Coronary artery (tissue), 2 donors: ENCODE measurements at regions not wholly inside any gene's neighbourhood (a gene's known extent, or its start where the extent isn't known, plus 50 kb on each side); places are given as distances from the start of the nearest gene placed in this dataset.

Experiments
- DNase-seq: peaks from one replicate; pipeline ENCODE4 v3.0.0-alpha.2; 2017; ENCODE audit warnings: low spot score
- H3K27ac ChIP-seq, 2 donors: fragments of 200-600 bp; sonication (generic); one replicate each; pipeline ENCODE4 v1.5.1; 2016 to 2019
- H3K4me3 ChIP-seq: fragments of 200-600 bp; sonication (generic); 2 replicates; pipeline ENCODE4 v1.5.1; 2016; ENCODE audit warnings: mild to moderate bottlenecking, moderate library complexity
- TF ChIP-seq, protein P1 (sequence below): fragments of 200-600 bp; sonication (generic); IDR thresholded peaks from one replicate; pipeline ENCODE4 v1.5.1; 2019; ENCODE audit warnings: antibody characterized with exemption

DNA sequence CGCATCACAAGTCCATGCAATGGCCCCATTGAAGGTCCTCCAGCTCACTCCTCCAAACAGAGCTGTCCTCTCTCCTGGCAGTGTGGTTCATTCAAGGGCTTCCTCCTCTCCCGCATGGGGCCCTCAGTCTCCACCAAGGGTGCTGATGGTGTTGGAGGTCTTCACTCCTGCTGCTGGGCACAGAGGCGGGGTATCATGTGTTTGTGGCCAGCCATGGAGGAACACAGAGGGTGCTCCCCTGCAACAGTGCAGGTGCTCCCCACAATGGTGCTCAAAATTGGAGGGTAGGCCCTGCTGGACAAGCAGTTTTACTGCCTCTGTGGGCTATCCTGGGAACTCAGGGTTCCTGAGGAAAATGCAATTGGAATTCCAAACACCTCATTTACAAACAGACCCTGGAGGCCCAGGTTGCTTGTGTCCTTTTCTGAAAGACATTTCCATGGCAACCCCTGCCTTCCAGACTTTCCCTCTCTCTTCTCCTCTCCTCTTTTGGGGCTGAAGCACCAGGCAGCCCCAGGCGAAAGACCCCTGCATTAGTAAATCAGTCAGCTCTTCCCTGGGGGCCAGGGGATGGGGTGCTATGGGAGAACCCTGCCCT lies 256.0 kb downstream of the HAUS1 start:
- no peak for DNase-seq
- H3K27ac ChIP-seq = no peak overlapping the region
- no peak overlapping the region for H3K4me3 ChIP-seq
- TF ChIP-seq, protein P1, sequence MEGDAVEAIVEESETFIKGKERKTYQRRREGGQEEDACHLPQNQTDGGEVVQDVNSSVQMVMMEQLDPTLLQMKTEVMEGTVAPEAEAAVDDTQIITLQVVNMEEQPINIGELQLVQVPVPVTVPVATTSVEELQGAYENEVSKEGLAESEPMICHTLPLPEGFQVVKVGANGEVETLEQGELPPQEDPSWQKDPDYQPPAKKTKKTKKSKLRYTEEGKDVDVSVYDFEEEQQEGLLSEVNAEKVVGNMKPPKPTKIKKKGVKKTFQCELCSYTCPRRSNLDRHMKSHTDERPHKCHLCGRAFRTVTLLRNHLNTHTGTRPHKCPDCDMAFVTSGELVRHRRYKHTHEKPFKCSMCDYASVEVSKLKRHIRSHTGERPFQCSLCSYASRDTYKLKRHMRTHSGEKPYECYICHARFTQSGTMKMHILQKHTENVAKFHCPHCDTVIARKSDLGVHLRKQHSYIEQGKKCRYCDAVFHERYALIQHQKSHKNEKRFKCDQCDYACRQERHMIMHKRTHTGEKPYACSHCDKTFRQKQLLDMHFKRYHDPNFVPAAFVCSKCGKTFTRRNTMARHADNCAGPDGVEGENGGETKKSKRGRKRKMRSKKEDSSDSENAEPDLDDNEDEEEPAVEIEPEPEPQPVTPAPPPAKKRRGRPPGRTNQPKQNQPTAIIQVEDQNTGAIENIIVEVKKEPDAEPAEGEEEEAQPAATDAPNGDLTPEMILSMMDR = no peak

DNA sequence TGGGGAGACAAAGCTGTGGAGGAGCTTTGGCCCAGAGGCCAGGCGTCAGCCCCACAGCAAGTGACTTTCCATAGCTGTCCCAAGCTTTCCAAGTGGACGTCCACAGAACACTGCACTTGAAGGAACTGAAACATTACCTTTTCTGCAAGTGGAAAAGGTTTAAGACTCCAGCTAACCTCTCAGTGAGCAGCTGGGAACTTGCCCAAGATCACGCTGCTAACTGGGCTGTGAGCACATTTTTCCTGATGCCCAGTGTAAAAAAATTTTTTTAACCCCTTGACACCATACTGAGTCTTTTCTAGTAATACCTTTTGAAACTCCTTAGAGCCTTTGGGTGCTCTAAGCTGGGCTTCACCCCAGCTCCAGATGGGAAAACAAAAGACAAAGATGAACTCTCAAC lies 256.7 kb downstream of the HAUS1 start:
- no peak overlapping the region for H3K4me3 ChIP-seq
- DNase-seq = no peak
- TF ChIP-seq, protein P1 = no peak
- H3K27ac ChIP-seq = no peak overlapping the region

DNA sequence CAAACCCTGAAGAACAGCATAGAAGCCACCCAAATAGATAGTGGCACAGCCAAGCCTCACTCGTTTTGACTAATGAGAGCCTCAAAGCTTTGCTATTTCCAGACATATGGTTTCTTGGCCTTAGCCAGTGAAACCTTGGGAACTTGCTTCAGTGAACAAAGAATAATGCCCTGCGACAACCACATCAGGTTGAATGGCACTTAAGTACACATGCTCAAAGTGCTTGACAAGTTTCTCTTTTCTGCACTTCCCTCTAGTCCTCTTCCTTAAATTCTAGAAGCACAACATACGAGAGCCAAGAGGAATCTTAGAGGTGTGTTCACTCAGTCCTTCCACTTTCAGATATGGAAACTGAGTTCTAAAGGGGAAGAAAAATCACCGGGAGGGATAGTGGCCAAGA lies 258.3 kb downstream of the HAUS1 start:
- TF ChIP-seq, protein P1 = no peak
- no peak for DNase-seq

DNA sequence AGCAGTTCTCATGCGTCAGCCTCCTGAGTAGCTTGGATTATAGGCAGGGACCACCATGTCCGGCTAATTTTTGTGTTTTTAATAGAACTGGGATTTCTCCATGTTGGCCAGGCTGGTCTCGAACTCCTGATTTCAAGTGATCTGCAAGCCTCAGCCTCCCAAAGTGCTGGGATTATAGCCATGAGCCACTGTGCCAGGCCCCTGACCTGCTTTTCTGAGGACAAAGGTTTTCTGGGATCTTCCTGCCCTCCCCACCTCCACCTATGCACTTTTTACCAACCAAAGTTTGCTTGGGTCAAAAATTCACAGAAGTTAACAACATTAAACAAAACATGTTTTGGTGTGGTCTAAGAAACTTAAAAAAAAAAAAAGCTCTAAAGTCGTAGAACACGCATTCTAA lies 259.9 kb downstream of the HAUS1 start:
- DNase-seq = no peak
- TF ChIP-seq, protein P1 = no peak

More for the DNA sequence above, 258.3 kb downstream of the HAUS1 start:
- H3K27ac ChIP-seq = no peak overlapping the region
- no peak overlapping the region for H3K4me3 ChIP-seq

DNA sequence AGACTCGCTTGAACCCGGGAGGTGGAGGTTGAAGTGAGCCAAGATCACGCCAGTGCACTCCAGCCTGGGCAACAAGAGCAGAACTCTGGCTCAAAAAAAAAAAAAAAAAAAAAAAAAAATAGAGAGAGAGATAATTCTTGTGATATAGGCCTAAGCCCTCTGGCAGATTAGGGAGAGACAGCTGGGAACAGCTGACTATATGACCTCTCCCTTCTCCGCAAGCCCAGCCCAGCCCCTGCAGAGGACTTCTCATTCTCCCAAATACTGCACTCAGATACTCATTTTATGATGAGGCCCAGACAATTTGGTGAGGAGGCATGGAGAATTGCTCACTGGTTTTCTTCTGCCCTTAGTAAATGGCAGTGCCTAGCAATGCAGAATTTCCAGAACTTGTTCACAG lies 262.0 kb downstream of the HAUS1 start:
- no peak for DNase-seq
- TF ChIP-seq, protein P1 = no peak
- Histone ChIP-seq H3K4me3 (no peak overlapping the region), H3K27ac (no peak overlapping the region)

More for the DNA sequence above, 259.9 kb downstream of the HAUS1 start:
- no peak overlapping the region for H3K27ac ChIP-seq
- H3K4me3 ChIP-seq = no peak overlapping the region

DNA sequence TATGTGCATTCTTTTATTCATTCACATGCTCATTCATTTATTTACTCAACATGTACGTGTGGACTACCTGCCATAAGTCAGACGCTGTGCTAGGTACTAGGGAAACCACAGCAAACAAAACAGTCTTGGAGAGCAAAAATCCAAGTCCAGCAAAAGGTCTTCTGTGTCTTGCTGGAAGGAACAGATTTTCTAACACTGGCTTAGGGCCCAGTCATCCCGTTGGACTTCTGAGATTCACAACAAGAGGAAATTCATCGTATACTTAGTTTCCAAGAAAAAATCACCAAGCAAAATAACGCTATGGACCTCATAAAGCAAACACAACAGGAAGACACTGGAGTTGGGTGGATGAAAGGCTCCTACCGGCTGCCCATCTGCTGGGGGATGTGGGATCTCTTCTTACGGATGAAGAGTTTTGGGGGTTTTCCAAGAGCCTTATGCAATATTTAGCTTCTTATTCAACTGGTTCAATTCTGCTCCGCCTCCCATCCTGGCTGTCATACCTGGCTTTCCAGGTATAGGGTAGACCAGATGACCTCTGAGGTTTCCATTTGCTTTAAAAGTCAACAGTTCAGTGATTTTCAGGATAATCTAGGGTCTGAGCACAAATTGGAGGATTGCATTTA lies 262.7 kb downstream of the HAUS1 start:
- TF ChIP-seq, protein P1 = no peak
- no peak overlapping the region for H3K27ac ChIP-seq
- H3K4me3 ChIP-seq = no peak overlapping the region
- no peak for DNase-seq

DNA sequence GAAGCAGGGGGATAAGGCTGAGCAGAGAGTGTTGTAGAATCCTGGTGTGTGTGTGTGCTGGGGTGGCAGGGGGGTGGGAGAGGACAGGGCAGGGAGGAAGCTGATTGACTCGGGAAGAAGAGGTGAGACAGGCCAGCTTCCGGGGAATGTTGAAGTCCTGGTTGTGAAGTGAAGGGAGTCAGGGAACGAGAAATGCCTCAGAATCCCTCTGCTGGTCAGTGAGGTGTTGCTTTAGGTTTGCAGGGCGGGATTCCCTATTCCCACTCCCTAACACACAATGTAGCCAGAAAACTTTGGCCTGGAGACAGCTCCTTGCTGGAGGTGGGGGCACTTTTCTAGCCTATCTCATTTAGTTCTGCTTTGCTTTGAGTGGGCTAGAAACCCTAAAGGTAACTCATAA lies 265.1 kb downstream of the HAUS1 start:
- DNase-seq = no peak
- Histone ChIP-seq H3K4me3 (no peak overlapping the region), H3K27ac (no peak overlapping the region)
- TF ChIP-seq, protein P1 = no peak
